ENCODE measurements at regions not wholly inside any gene's neighbourhood (a gene's known extent, or its start where the extent isn't known, plus 50 kb on each side); places are given as distances from the start of the nearest gene placed in this dataset.

DNA sequence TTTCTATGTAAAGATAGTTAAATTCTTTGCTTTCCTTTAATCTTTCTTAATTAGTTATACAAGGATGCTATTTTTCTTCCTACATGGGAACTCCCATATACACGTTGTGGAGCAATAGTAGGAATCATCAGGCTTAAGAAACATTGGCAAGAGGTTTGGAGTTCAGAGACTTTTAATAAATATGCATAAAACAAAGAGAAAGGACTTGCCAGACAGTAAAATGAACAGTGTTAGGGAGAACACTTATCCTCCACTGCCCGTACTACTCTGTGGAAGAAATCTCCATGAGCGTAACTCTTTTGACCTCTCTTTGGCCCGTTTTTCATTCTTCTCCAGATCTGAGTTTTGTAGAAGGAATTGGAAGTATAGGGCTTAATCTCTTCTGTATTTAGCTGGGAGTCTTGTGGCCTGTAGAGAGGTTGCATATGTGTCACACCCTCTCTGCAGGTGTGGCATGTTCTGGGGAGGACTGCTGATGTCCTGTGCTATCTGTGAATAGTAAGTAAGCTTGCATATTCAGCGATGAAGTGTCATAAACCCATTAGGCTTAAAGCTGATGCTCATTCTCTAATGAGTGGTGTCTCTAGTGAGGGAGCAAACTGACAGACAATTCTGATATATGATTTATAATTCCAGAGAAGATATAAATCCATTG lies 455.4 kb upstream of the FAR2 start:
- Mint-ChIP-seq H3K27me3 (no peaks in the 10 kb centered on the region), H3K4me1 (ENCODE audit: low read depth) (peaks cover 2% of the 10 kb centered on the region), H3K27ac (no peak overlapping the region), H3K9me3 (peaks cover 2% of the 10 kb centered on the region), H3K4me3 (no peak overlapping the region), H3K36me3 (ENCODE audit: low read depth) (no peaks in the 10 kb centered on the region)
- intact Hi-C loops (cut with micrococcal nuclease) = no loop called here
- POLR2A ChIA-PET = no interaction called here
- CTCF ChIA-PET = no interaction called here
- no peak for ATAC-seq
- TF ChIP-seq, protein P1, sequence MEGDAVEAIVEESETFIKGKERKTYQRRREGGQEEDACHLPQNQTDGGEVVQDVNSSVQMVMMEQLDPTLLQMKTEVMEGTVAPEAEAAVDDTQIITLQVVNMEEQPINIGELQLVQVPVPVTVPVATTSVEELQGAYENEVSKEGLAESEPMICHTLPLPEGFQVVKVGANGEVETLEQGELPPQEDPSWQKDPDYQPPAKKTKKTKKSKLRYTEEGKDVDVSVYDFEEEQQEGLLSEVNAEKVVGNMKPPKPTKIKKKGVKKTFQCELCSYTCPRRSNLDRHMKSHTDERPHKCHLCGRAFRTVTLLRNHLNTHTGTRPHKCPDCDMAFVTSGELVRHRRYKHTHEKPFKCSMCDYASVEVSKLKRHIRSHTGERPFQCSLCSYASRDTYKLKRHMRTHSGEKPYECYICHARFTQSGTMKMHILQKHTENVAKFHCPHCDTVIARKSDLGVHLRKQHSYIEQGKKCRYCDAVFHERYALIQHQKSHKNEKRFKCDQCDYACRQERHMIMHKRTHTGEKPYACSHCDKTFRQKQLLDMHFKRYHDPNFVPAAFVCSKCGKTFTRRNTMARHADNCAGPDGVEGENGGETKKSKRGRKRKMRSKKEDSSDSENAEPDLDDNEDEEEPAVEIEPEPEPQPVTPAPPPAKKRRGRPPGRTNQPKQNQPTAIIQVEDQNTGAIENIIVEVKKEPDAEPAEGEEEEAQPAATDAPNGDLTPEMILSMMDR (IDR thresholded peaks at IDR 0.05) = no peak
- DNase-seq = no peak

DNA sequence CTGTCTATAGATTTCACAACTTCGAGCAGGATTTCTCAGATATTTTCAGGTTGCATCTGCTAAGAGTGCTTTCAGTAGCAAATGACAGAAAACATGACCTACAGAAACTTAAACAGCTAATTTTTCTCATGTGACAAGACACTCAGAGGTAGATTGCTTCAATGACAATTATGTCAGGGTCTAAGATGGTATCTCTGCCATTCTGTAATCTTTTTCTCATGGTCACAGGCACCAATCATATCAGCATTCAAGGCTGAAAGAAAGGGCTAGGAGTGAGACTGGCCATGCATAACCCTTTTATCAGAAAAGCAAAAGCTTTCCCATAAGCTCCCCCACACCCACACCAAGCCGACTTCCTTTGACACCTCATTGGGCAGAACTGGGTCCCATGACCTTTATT lies 450.5 kb upstream of the FAR2 start:
- no peaks in the 10 kb centered on the region for H3K36me3 Mint-ChIP-seq (ENCODE audit: low read depth)
- ChIA-PET POLR2A (no interaction called here), CTCF (no interaction called here)
- peaks cover 2% of the 10 kb centered on the region for H3K9me3 Mint-ChIP-seq
- H3K27me3 Mint-ChIP-seq = no peaks in the 10 kb centered on the region
- ATAC-seq (no peak), DNase-seq (no peak)
- peaks cover 3% of the 10 kb centered on the region for H3K4me1 Mint-ChIP-seq (ENCODE audit: low read depth)
- H3K27ac Mint-ChIP-seq = no peak overlapping the region
- no peak overlapping the region for H3K4me3 Mint-ChIP-seq
- TF ChIP-seq, protein P1 (IDR thresholded peaks at IDR 0.05) = no peak
- intact Hi-C loops (cut with micrococcal nuclease) = no loop called here

DNA sequence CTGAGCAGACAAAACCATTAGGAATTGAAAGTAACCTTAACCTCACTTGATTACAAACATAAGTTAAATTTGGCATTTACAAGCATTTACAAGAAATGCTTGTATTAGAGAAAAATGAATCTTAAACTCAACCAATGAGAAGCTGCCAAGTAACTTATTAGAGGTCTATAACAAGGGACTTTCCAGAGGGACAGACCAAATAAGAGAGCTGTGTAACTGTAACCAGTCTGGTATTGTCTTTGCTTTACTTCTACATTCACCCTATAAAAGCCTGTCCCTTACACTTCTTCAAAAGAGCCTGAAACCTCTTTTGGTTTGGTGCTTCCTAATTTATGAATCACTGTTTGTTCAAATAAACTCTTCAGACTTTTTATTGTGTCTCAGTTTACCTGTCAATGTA lies 450.0 kb upstream of the FAR2 start:
- intact Hi-C loops (cut with micrococcal nuclease) = no loop called here
- ChIA-PET CTCF (no interaction called here), POLR2A (no interaction called here)
- TF ChIP-seq, protein P1 (IDR thresholded peaks at IDR 0.05) = no peak
- DNase-seq = no peak
- Mint-ChIP-seq H3K9me3 (peaks cover 4% of the 10 kb centered on the region), H3K4me3 (no peak overlapping the region), H3K27ac (no peak overlapping the region), H3K4me1 (ENCODE audit: low read depth) (peaks cover 3% of the 10 kb centered on the region), H3K36me3 (ENCODE audit: low read depth) (no peaks in the 10 kb centered on the region), H3K27me3 (no peaks in the 10 kb centered on the region)
- ATAC-seq = no peak

DNA sequence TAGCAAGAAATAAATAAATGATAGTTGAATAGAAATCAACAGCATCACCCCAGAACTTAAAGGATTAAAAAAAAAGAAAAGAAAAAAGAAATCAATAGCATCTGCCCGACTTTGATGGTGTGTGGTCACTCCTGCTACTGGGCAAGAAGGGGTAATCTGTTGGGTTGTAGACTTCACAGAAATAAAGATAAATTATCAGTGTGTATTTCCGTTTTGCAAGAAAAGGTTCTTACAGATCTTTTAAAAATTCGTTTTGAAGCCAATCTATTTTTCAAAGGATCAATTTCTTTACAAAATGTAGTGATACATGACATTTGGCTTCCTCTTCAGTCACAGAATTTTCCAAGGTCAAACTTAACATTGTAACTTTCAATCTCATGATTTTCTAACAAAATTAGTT lies 448.9 kb upstream of the FAR2 start:
- no peak overlapping the region for H3K4me3 Mint-ChIP-seq
- ATAC-seq (no peak), DNase-seq (no peak)
- ChIA-PET POLR2A (no interaction called here), CTCF (no interaction called here)
- H3K4me1 Mint-ChIP-seq (ENCODE audit: low read depth) = peaks cover 3% of the 10 kb centered on the region
- intact Hi-C loops (cut with micrococcal nuclease) = no loop called here
- TF ChIP-seq, protein P1 (IDR thresholded peaks at IDR 0.05) = no peak
- H3K36me3 Mint-ChIP-seq (ENCODE audit: low read depth) = no peaks in the 10 kb centered on the region
- no peak overlapping the region for H3K27ac Mint-ChIP-seq
- H3K27me3 Mint-ChIP-seq = no peaks in the 10 kb centered on the region
- peaks cover 4% of the 10 kb centered on the region for H3K9me3 Mint-ChIP-seq

DNA sequence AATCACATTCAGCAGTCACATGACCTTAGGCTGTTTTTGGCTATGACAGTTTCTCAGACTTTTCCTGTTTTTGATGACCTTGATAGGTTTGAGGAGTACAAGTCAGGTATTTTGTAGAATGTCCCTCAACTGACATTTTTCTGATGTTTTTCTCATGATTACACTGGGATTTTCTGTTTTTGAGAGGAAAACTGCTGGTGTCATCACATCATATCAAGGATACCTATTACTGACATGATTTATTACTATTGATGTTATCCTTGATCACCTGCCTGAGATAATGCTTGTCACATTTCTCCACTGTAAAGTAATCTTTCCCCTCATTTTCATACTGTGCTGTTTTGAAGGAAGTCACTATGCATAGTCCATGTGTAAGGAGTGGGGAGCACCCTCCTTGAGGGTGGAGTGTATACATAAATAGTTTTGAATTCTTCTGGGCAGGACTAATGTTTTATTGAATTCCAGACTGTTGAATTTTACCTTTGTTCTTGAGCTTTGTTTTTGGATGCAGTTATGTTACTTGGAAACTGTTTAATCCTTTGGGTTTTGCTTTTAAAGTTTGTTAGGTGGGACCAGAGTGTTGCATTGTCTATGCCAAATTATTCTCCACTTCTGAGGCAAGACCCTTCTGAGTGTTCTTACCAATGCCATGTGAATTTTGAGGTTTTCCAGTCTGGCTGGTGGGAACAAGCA lies 444.5 kb upstream of the FAR2 start:
- no peak for ATAC-seq
- POLR2A ChIA-PET = no interaction called here
- H3K27me3 Mint-ChIP-seq = no peaks in the 10 kb centered on the region
- H3K9me3 Mint-ChIP-seq = peaks cover 4% of the 10 kb centered on the region
- CTCF ChIA-PET = no interaction called here
- H3K4me3 Mint-ChIP-seq = no peak overlapping the region
- intact Hi-C loops (cut with micrococcal nuclease) = no loop called here
- TF ChIP-seq, protein P1 (IDR thresholded peaks at IDR 0.05) = no peak
- no peak for DNase-seq
- no peaks in the 10 kb centered on the region for H3K4me1 Mint-ChIP-seq (ENCODE audit: low read depth)
- no peak overlapping the region for H3K27ac Mint-ChIP-seq
- no peaks in the 10 kb centered on the region for H3K36me3 Mint-ChIP-seq (ENCODE audit: low read depth)

All from activated CD8-positive, alpha-beta T cell treated with anti-CD3 and anti-CD28 coated beads for 36 hours (primary cell).